NB4 (cell line): ENCODE measurements at regions not wholly inside any gene's neighbourhood (a gene's known extent, or its start where the extent isn't known, plus 50 kb on each side); places are given as distances from the start of the nearest gene placed in this dataset.

Experiments
- CTCF ChIP-seq: IDR thresholded peaks from one replicate; pipeline ENCODE4 v1.5.1; 2012; ENCODE audit warnings: low read depth, low read length
- MAX ChIP-seq: IDR thresholded peaks from 2 replicates; pipeline ENCODE4 v1.6.1; 2011; ENCODE audit warnings: low read depth, low read length
- POLR2A ChIP-seq: IDR thresholded peaks from 2 replicates; pipeline ENCODE4 v1.6.1; 2011; ENCODE audit warnings: mild to moderate bottlenecking; ENCODE audit not compliant: insufficient read length; ENCODE audit errors: extremely low read depth

GRCh38 chr9:536597-537511 lies 304.6 kb upstream of the DMRT1 start:
- TF ChIP-seq POLR2A (no peak), CTCF (no peak), MAX (no peak)
